Stimulated activated CD4-positive, alpha-beta T cell treated with anti-CD3 and anti-CD28 coated beads, Interleukin-4, amount 100 ng/mL, for 1 hour (primary cell): ENCODE measurements at regions not wholly inside any gene's neighbourhood (a gene's known extent, or its start where the extent isn't known, plus 50 kb on each side); places are given as distances from the start of the nearest gene placed in this dataset.
"Not testable (repeated sequence)": the region's sequence is repeated elsewhere in the genome, so short reads cannot be mapped to it uniquely, and the experiment has no call there.

ENCODE experiments used
- DNase-seq: peaks from one replicate; pipeline ENCODE4 v3.0.0-alpha.2; 2020

DNA sequence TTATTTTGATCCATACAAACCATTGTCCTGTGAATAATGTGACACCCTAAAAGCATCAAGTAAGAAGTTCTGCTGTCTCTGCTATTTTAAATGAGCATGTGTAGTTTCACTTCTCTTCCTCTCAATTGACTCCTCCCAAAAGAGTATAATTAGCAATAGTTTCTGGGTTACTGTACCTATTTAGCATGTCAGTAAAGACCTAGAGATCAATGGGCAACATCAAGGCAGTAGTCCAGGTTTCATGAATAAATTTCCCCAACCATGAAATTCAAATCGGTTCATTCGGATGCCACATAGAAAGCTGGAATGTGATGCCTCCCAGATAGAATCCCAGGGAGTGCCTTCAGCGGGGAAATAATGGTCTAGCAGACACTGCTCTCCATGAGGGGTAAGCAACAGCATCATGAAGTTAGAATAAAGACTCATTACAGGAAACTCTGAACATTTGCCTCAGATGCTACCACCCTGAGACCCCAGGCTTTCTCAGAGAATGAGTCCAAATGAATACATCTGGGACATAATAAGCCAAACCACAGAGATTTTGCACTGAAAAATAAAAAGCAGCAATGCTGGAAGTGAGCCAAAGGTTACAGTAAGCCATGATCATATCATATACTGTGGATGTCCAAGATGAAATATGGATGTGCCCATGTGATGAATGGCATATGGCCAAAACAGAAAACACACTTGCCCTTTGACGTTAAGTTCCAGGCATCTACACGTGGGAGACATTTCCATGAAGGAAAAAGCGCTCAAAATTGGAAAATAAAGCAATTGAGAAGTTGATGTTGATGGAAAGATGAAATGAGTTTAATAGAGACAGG is 1107.0 kb upstream of the SEMA6A start:
- DNase-seq = no peak

DNA sequence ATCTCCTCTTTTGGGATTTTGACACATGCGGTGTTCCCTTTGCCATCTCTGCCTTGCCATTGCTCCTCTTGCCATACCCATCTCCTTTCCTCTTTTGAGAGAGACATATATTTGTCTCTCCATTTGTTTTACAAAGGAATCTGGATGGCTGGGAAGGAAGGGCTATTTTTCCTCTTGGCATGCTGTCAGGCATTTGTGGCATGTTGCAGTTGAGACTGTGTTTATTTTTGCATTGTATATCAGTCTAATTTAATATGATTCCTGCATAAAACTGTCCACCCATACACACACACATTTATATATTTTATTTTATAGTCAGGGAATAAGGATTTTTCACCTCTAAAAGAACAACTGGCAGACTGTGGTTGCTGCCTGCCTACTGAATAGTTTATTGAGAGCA is 1105.8 kb upstream of the SEMA6A start:
- no peak for DNase-seq

DNA sequence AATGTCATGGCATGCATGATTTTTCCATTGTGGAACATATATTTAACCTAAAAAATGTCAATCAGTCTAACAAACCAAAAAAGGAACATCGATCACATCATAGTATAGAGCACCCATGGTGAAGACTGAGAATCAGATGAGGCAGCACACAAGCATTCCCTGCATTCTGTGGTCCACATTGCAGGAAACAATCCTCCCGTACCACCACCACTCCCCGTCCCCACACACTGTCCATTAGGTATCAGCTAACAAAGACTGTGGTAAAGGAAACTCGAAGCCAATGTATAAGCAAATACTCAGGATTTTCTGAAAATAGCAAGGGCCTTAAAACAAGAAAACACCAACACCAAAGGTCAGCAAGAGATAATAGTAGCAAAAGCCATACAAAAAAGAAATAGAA is 1104.4 kb upstream of the SEMA6A start:
- DNase-seq = no peak

DNA sequence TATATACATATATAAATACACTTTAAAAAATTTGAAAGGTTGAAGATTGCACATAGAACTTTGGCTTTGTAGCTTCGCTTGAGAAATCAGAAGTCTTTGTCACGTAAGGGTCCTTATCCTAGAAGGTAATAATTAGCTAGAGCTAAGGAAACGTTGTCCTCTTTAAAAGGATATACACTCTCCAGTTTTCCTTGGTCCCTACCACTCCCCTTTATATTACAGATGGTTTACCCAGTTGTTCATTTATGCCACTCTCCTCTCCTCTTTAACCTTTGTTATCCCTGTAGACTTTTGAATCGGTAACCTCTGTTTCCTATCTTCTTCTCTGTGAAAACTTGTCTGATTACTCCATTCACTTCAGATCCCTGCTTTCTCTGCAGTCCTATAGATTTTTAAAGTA is 1101.0 kb upstream of the SEMA6A start:
- no peak for DNase-seq

DNA sequence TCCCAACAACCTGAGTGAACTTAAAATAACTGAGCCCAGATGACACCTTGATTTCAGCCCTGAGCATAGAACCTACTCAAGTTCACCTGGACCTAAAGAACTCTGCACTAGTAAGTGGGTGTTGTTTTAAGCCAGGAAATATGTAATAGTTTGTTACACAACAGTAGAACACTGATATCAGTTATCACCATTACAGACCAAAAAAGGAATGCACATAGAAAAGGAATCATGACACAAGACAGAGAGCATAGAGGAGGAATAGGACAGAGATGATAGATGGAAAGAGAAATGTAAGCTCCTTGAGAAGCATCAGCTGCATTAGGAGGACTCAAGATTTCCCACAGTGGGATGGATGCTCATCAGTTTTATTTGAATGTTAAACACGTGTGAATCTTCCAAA is 1096.9 kb upstream of the SEMA6A start:
- no peak for DNase-seq

DNA sequence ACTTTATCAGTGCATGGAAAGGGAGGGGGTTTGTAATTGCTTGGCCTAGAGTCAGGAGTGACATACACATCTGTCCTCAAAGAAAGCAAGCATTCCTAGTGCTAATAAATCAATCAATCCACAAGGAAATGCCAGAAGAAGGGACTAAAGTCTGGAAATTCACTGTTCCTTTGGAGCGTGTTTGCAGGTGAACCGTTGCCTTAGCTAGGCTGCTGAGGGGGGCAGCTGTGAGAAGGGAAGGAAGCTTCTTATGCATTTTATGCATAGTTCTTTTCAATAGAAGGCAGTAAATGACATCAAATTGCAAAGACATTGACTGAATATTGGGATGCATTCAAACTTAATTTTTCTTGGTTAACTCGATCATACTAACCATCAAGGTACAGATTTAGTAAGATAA is 1092.5 kb upstream of the SEMA6A start:
- no peak for DNase-seq

DNA sequence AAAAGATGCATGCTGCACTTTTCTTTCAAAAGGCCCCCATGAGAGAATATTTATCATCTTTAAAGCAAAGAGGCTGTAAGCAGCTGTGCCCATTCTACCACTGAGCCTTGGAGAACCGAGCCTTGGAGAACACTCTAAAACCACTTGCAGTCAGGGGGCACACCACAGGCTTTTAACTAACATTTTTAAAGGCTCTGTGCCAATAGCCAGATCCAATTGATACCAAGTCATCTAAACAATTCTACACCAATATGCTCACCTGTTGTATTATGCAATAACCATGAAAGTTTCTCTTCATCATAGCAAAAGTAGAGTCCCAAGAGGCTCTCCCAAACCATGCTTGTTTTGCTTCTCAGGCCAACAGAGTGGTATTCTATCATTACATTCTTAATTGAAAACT is 1090.5 kb upstream of the SEMA6A start:
- no peak for DNase-seq

DNA sequence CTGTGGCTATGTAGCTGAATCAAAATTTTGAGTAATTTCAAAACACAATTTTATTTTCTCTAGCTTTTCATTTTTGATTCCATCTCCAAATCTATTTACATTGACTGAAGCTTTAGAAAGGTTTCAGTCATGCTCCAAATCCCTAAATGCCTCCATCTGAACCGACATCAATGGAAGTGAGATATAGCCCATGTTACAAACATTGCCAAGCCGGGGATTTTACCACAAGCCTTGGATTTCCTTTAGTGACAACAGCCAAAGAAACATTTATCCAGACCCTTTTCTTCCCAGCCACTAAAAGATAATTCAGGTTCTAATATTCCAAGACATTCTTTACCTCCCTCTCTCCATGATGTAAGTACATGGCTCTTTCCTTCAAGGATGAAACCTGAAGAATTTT is 1087.7 kb upstream of the SEMA6A start:
- DNase-seq = no peak

DNA sequence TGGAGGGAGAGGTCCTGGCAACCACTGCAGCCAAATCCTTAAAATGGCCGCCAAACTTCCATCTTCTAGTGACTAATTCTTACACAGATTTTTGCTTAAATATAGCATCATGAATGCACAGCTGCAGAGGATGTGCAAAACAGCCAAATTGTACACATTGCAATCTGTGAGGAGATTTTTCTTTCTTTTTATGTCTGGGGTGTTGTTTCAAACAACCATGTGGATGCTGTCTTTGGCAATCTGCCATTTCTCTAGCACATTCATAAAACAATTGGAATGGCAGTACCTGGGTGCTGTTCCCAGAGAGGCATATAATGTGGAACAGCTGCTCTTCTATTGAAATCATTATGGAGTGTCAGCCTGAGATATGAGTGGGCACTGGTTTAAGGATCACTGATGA is 1082.9 kb upstream of the SEMA6A start:
- DNase-seq = no peak

DNA sequence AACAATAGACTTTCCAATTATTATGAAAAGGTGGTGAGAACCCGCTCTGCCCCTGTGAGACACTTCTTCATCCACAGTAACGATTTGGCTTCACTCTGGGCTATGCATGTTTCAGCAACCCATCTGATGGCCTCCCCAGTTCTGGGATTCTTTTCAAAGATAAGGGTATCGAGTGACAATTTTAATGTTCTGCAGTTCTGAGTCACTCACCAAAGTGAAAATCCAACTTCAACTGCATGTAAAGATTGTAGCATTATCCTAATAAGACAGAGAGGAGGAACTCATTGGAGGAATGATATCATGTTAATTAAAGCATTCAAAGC is 1078.3 kb upstream of the SEMA6A start:
- no peak for DNase-seq

DNA sequence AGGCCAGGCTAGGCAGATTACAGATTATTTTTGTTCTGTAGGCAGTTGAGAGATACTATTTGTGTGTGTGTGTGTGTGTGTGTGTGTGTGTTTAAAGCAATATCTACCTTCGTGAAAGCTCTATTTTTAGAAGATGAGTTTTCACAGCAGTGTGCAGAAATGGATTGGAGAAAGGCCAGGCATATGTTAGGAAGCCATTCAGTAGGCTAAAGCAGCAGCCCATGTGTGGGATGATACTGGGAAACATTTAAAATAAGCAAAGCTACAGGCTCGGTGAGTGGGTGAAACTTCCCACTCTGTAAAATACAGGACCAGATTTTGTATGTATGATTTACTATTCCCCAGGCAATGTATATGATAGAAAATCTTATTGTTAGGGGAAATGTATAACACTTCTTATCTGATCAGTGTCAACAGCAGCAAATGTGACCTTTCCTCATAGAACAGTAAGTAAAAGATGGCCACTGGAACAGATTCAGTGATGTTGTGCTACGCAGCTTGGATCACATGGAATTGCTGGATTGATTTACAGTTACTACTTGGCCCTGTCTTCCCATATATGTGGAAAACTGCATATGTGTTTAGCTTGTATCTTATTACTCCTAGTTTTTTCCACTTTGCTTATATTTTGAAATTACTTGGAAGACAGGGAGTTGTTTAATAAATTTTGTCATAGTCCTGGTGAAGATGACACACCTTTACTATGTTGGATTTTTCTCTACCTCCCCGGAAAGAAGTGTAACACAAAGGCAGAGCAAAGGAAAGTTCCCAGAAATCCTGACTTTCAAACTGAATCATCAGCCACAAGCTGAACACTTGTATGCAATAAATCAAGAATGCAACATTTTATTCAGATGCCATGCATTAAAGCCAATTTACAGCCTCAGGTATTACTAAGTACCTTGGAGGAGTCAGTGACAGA is 1077.7 kb upstream of the SEMA6A start:
- DNase-seq = no peak

DNA sequence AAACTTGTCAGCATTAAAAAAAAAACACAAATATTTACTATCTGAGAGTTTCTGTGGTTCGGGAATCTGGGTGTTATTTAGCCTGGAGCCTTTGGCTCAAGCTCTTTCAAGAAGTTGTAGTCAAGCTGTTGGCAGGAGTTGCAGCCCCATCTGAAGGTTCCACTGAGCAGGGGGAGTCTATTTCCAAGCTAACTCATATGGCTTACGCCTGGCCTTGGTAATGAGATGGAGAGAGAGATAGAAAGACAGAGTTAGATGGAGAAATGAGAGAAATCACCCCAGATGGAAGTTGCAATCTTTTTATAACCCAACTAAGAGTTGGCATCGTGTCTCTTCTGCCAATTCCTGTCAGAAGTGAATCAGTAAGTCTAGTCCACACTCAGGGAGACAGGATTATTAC is 1075.2 kb upstream of the SEMA6A start:
- DNase-seq = no peak

DNA sequence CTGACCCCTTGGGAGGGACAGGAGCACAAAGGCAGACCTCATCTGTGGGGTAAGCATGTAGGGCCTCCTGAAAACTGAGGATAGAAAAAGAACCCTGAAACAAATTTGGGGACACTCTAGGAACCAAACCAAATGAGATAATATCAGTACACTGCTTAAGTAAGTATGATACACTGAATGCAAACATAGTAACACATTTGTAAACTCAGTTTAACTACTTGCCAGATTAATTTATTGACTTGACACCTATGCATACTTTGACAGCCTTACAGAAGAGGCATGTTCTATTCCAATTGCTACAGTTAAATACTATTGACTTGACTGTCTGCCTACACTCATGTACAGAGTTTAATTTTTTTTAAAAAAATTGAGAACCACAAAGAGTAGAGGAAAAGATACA is 1070.8 kb upstream of the SEMA6A start:
- DNase-seq = no peak

DNA sequence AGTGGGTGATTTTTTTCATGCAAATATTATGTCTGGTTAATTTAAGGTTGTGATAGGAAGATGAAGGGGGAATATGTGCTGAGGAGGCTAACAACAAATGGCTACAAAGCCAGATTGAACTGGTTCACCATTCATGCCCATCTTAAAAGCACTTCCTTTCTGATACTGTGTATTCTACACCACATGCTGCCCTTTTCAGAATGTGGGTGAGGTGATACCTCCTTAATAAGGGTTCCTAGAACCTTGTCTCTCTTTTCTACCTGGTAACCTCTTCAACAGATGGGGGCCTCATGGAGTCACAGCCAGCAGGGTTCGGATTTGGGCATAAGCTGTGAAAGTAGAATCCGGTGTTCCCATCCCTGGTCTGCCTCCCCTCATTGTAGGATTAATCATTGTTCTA is 1064.0 kb upstream of the SEMA6A start:
- no peak for DNase-seq

DNA sequence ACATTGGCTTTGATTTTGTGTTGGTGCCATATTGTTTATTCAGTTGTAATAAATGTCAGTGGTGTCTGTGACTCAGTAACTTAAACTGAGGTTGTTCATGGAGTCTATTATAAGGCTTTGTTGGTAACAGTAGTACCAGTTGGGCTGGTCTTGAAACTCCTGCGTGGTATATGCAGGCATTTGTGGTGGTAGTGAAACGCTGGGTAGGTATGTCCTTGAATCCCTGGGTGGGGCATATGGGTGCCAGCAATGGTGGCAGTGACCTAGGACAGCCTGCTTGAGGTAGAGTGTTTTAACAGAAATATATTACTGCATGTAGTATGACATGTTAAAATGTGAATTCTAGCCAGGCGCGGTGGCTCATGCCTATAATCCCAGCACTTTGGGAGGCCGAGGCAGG is 1058.5 kb upstream of the SEMA6A start:
- DNase-seq = no peak

DNA sequence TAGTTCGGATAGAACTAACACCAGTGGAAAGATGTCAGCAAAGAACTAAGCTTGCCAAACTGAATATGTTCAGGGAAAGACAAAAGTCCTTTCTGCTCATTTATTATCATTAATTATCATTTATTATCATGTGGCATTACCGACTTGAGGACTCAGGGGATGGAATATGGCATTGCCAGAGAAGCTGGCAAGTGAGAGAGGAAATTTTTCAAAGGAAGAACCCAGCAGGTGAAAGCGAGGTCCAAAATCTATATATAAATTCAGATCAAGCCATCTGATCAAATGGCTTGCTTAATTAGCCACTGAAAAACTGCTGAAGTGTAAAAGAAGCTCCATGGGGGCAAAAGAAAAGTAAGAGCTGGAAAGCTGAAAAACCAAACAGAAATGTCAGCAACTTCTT is 1049.6 kb upstream of the SEMA6A start:
- DNase-seq = no peak

DNA sequence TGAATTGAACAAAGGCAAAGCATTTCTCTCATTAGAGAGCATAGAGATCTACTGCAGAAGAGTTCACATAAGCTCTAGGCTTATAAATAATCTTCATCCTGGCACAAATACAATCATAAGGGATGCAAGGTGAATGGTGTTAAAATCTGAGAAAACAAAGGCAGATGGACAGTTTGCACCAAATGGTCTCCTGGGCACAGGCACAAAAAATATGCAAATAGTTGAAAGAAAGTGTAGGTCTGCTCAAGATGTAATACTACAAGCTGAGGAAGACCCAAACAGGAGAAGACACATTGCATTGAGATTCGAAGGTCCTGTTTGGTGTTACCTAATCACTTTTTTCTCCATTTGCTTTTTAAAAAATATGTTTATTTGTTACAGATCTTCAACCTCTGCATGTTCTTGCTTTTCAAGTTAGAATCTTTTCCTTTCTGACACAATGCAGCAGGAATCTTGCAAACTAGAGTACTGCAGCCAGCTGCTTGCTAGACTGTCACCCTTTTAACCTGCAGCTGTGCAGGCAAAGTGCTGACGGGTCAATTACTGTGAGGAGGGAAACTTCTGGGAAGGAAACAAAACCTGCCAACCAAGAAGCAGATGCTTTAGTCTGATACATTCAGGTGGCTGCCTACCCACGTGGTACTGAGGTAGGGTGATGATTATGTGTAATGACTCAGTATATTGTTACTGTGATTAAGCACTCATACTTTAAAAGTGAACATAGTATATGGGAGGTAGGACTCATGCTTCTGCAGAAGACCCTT is 1048.6 kb upstream of the SEMA6A start:
- DNase-seq = no peak

DNA sequence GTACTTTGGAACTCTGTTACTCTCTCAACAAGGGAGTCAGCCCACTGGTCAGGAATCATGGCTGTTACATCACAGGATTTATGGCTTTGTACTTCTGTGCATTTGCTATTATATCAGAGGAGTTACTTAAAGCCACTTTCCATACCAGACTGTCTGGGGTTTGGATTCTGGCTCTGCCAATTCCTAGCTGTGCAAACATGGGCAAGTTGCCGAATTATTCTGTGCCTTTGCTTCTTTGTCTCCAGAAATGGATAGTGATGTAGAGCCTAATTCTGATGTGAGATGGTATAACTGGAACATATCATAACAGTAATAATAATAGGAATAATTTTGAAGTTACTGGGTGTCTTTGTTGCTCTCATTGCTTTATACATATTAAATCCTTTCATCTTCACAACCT is 1047.3 kb upstream of the SEMA6A start:
- DNase-seq = no peak

DNA sequence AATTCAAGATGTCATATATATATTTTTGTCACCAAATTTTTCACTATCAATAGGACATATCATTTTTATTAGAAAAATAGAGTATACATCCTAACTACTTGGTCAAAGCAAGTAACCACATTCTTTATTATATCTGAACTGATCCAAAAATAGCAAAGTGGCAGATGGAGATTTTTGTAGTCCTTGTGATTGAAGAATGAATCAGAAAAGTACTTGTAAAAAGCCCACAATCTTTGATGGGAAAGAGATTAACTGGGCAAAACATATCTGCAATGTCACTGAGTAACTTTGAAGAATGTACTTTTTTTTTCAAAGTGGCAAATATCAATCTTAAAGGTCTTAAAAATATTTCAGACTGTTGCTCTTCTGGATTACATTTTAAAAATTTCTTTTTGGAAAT is 1040.6 kb upstream of the SEMA6A start:
- no peak for DNase-seq

DNA sequence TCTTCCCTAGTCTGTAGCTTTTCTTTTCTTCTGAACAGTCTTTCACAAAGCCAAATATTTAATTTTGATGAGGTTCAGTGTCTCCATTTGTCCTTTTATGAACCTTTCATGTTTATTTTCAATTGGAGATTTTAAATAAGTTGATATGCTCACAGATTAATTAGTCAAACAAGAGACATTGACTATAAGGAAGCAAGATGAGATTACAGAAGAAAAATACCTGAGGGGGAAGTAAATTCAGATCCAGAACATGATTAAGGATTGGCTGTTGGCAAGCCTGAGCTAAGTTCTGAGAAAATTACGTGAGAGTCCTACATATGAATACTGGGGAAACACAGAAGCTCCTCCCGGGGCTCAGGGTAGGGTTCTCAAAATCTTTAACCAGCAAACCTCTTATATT is 1039.8 kb upstream of the SEMA6A start:
- no peak for DNase-seq

DNA sequence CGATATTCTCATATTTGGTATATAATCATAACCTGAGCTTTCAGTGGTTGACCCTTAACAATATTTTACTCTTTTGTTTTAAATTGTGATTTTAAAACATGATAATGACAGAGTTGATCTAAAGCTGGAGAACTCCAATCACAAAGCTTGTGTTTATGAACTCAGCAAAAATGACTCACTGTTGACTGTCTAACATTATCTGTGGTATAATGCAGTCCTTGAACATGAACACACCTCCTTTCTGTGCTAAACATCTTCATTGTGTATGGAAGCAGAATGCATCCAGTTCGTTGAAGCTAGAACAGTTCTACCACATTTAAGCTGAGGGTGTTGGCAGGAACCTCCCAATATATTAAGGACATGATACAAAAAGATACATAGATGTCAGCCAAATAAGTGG is 1030.2 kb upstream of the SEMA6A start:
- no peak for DNase-seq

DNA sequence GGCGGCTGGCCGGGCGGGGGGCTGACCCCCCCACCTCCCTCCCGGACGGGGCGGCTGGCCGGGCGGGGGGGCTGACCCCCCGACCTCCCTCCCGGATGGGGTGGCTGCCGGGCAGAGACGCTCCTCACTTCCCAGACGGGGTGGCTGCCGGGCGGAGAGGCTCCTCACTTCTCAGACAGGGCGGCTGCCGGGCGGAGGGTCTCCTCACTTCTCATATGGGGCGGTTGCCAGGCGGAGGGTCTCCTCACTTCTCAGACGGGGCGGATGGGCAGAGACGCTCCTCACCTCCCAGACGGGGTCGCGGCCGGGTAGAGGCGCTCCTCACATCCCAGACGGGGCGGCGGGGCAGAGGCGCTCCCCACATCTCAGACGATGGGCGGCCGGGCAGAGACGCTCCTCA is 1025.2 kb upstream of the SEMA6A start:
- DNase-seq = not testable (repeated sequence)

DNA sequence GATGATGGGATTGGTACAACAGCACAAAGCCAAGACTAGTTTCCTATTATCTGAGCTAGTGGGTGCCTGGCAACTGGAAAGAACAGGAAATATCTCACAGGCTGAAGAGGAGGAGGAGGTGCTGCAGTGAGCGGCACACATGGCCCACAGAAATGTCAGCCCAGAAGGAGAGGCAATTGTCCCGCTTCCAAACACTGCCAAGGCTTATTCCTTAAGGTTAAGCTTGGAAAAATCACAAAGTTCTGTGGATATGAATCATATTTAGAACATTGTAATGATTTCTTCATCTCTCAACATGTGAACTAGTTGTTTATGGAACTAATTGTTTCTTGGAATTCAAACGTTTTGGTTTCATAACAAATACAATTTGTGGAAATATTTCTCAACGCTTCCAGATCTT is 1019.5 kb upstream of the SEMA6A start:
- no peak for DNase-seq

DNA sequence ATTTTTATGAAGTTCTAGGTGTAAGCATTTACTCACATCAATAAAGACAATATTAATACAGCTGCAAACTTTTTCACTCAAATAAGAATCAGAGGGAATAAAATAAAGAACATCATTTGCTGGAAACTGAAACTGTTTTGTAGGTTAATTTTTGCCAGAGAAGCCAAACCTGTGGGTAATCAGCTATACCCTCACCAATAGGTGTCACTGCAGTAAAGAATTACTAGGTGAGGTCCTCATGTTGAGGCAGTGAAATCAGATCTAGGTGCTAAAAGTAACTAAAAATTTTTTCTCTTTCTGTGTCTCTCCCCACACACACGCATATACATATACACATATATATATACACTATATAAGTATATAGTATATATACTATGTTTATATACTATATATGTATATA is 1016.3 kb upstream of the SEMA6A start:
- no peak for DNase-seq
